Parathyroid adenoma (tissue), 2 donors: ENCODE measurements at regions not wholly inside any gene's neighbourhood (a gene's known extent, or its start where the extent isn't known, plus 50 kb on each side); places are given as distances from the start of the nearest gene placed in this dataset.

ENCODE experiments used
- H2AFZ ChIP-seq: fragments of 300-600 bp; sonication (generic); one replicate; pipeline ENCODE4 v1.7.0; 2017; ENCODE audit warnings: antibody characterized with exemption, mild to moderate bottlenecking
- H3K27ac ChIP-seq: fragments of 300-600 bp; sonication (generic); one replicate; pipeline ENCODE4 v1.7.0; 2017
- H3K27me3 ChIP-seq: fragments of 300-600 bp; sonication (generic); one replicate; pipeline ENCODE4 v1.7.0; 2017; ENCODE audit warnings: low read length; ENCODE audit not compliant: control insufficient read depth, insufficient read depth
- H3K36me3 ChIP-seq: fragments of 300-600 bp; sonication (generic); one replicate; pipeline ENCODE4 v1.7.0; 2017; ENCODE audit warnings: low read length; ENCODE audit not compliant: control insufficient read depth, insufficient read depth
- H3K4me1 ChIP-seq: fragments of 300-600 bp; sonication (generic); one replicate; pipeline ENCODE4 v1.7.0; 2017; ENCODE audit warnings: control low read depth
- H3K4me2 ChIP-seq: fragments of 300-600 bp; sonication (generic); one replicate; pipeline ENCODE4 v1.7.0; 2017; ENCODE audit warnings: low read length
- H3K4me3 ChIP-seq: fragments of 300-600 bp; sonication (generic); one replicate; pipeline ENCODE4 v1.7.0; 2017; ENCODE audit warnings: low read depth, low read length
- H3K79me2 ChIP-seq: fragments of 300-600 bp; sonication (generic); one replicate; pipeline ENCODE4 v1.7.0; 2017; ENCODE audit warnings: control low read depth
- H3K9ac ChIP-seq: fragments of 300-600 bp; sonication (generic); one replicate; pipeline ENCODE4 v1.7.0; 2017; ENCODE audit warnings: mild to moderate bottlenecking
- H3K9me3 ChIP-seq: fragments of 300-600 bp; sonication (generic); one replicate; pipeline ENCODE4 v1.7.0; 2017; ENCODE audit warnings: low read length; ENCODE audit not compliant: control insufficient read depth
- TF ChIP-seq, protein P1 (sequence below): fragments of 300-600 bp; sonication (generic); IDR thresholded peaks from one replicate; pipeline ENCODE4 v1.7.0; 2017; ENCODE audit warnings: antibody characterized with exemption, mild to moderate bottlenecking
- donor health status: primary hyperparathyroidism.

GRCh38 chr21:26405071-26405470 is 168.0 kb downstream of the CYYR1 start:
- no peaks in the 10 kb centered on the region for H3K4me1 ChIP-seq
- no peaks in the 10 kb centered on the region for H3K9me3 ChIP-seq
- no peak overlapping the region for H3K9ac ChIP-seq
- no peak overlapping the region for H2AFZ ChIP-seq
- TF ChIP-seq, protein P1, sequence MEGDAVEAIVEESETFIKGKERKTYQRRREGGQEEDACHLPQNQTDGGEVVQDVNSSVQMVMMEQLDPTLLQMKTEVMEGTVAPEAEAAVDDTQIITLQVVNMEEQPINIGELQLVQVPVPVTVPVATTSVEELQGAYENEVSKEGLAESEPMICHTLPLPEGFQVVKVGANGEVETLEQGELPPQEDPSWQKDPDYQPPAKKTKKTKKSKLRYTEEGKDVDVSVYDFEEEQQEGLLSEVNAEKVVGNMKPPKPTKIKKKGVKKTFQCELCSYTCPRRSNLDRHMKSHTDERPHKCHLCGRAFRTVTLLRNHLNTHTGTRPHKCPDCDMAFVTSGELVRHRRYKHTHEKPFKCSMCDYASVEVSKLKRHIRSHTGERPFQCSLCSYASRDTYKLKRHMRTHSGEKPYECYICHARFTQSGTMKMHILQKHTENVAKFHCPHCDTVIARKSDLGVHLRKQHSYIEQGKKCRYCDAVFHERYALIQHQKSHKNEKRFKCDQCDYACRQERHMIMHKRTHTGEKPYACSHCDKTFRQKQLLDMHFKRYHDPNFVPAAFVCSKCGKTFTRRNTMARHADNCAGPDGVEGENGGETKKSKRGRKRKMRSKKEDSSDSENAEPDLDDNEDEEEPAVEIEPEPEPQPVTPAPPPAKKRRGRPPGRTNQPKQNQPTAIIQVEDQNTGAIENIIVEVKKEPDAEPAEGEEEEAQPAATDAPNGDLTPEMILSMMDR, result no peak
- H3K79me2 ChIP-seq, result no peaks in the 10 kb centered on the region
- H3K27me3 ChIP-seq, result no peaks in the 10 kb centered on the region
- no peaks in the 10 kb centered on the region for H3K36me3 ChIP-seq
- H3K4me3 ChIP-seq, result no peak overlapping the region
- no peak overlapping the region for H3K4me2 ChIP-seq
- no peak overlapping the region for H3K27ac ChIP-seq

DNA sequence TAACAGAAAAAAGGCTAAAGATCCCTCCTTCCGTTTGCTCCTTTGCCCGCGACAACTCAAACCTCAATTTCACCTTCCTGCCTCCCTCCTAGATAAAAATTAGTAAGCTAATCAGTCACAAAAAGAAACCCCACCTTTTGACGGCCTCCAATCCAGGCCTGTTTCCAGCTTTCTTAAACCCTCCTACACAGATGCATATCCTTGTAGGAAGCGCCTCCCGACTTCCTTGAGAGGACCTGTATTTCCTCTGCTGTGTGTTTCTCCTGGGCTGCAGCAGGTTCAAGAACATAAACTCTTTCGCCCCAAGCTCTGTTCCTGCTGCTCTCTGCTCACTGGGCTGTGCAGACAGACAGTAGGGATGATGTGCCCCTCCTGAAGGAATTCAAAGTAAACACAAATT is 168.8 kb downstream of the CYYR1 start:
- no peaks in the 10 kb centered on the region for H3K36me3 ChIP-seq
- TF ChIP-seq, protein P1, result no peak
- H3K79me2 ChIP-seq, result no peaks in the 10 kb centered on the region
- H3K4me3 ChIP-seq, result no peak overlapping the region
- no peak overlapping the region for H2AFZ ChIP-seq
- no peaks in the 10 kb centered on the region for H3K27me3 ChIP-seq
- no peak overlapping the region for H3K27ac ChIP-seq
- H3K4me2 ChIP-seq, result no peak overlapping the region
- no peak overlapping the region for H3K9ac ChIP-seq
- no peaks in the 10 kb centered on the region for H3K9me3 ChIP-seq
- no peaks in the 10 kb centered on the region for H3K4me1 ChIP-seq

GRCh38 chr21:26403321-26403720 is 169.8 kb downstream of the CYYR1 start:
- Histone ChIP-seq H2AFZ (no peak overlapping the region), H3K4me1 (no peaks in the 10 kb centered on the region), H3K4me2 (no peak overlapping the region), H3K9me3 (no peaks in the 10 kb centered on the region), H3K79me2 (no peaks in the 10 kb centered on the region), H3K27ac (no peak overlapping the region), H3K27me3 (no peaks in the 10 kb centered on the region), H3K4me3 (no peak overlapping the region), H3K9ac (no peak overlapping the region), H3K36me3 (no peaks in the 10 kb centered on the region)
- TF ChIP-seq, protein P1, result no peak

DNA sequence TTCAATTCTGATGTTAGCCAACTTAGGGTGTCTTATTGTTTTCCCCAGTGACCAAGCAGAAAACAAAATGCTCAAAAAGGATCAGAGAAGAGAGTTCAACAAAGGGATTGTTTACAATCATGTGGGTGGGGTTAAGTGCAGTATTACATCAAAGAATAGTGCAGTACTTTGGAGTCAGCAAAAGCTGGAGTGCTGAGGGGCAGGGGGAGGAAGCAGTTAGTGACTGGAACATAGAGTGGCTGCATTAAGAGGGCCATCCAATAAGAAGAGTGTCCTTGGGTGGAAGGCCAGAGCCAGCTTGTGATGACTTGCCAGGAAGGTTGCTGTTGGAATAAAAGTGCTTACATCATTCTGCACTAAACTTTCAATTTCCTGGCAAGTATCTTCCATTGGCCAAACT is 175.5 kb downstream of the CYYR1 start:
- no peak overlapping the region for H3K4me3 ChIP-seq
- H3K9ac ChIP-seq, result no peak overlapping the region
- no peaks in the 10 kb centered on the region for H3K36me3 ChIP-seq

GRCh38 chr21:26394341-26394740 is 178.7 kb downstream of the CYYR1 start:
- Histone ChIP-seq H3K4me1 (no peaks in the 10 kb centered on the region), H3K79me2 (no peaks in the 10 kb centered on the region), H3K4me3 (no peak overlapping the region), H3K27me3 (no peaks in the 10 kb centered on the region), H3K36me3 (no peaks in the 10 kb centered on the region), H3K9me3 (no peaks in the 10 kb centered on the region), H2AFZ (no peak overlapping the region), H3K4me2 (no peak overlapping the region), H3K27ac (no peak overlapping the region), H3K9ac (no peak overlapping the region)
- TF ChIP-seq, protein P1, result no peak

More for the DNA sequence above, 175.5 kb downstream of the CYYR1 start:
- Histone ChIP-seq H3K27ac (no peak overlapping the region), H3K4me2 (no peak overlapping the region), H3K79me2 (no peaks in the 10 kb centered on the region), H2AFZ (no peak overlapping the region), H3K4me1 (no peaks in the 10 kb centered on the region), H3K27me3 (no peaks in the 10 kb centered on the region), H3K9me3 (no peaks in the 10 kb centered on the region)
- TF ChIP-seq, protein P1, result no peak
